ENCODE measurements at regions not wholly inside any gene's neighbourhood (a gene's known extent, or its start where the extent isn't known, plus 50 kb on each side); places are given as distances from the start of the nearest gene placed in this dataset.
"Not testable (repeated sequence)": the region's sequence is repeated elsewhere in the genome, so short reads cannot be mapped to it uniquely, and the experiment has no call there.

DNA sequence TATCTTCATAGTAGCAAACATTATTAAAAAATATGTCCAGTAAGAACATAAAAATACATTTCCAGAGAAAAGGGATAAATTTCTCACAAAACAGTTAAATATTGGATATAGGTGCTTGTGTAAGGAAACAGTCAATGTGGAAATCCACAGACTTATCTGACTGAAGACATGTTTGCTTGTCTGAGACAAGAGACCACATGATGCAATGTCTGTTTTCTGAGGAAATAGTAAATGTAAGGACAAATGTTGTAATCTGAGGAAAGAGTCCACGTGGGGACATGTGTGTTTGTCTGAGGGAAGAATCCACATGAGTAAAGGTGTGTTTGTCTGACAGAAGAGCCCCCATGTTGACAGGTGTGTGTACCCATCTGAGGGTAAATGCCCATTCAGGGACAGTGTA, 1093.2 kb downstream of the TMEM121 start:
- Histone ChIP-seq H3K4me3 (ENCODE audit: low read length) (no peak overlapping the region; the same call in 1 of the 2 replicates), H3K4me1 (ENCODE audit: insufficient read depth, low read length) (no peaks in the 10 kb centered on the region), H3K9me3 (ENCODE audit: insufficient read depth, low read depth, low read length) (peaks cover 95% of the 10 kb centered on the region), H3K27me3 (ENCODE audit: insufficient read depth, low read length) (no peaks in the 10 kb centered on the region), H3K9ac (ENCODE audit: low read depth, low read length) (no peak overlapping the region), H3K27ac (ENCODE audit: low read length) (no peak overlapping the region), H3K36me3 (ENCODE audit: insufficient read depth, low read depth, low read length) (no peaks in the 10 kb centered on the region)

DNA sequence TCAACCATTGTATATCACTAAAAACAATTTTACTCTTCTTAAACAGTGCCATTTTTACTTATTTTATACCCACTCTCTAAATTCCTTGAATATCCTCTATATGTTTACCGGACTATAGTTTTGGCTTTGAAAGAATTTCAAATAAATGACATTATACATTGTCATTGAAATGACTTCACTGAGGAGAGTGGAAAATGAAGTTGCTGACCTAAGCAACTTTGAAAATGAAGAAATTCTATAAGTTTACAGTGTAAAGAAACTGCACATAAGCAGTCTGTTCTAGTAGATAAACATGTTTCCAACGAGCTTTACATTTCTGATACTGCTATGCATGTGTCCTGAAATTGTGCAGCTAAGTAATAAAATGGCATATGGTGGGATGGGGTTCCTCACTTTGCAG, 1094.0 kb downstream of the TMEM121 start:
- Histone ChIP-seq H3K27ac (ENCODE audit: low read length) (no peak overlapping the region), H3K36me3 (ENCODE audit: insufficient read depth, low read depth, low read length) (no peaks in the 10 kb centered on the region), H3K27me3 (ENCODE audit: insufficient read depth, low read length) (no peaks in the 10 kb centered on the region), H3K4me3 (ENCODE audit: low read length) (no peak overlapping the region), H3K9ac (ENCODE audit: low read depth, low read length) (no peak overlapping the region), H3K4me1 (ENCODE audit: insufficient read depth, low read length) (no peaks in the 10 kb centered on the region), H3K9me3 (ENCODE audit: insufficient read depth, low read depth, low read length) (peaks cover 95% of the 10 kb centered on the region)

DNA sequence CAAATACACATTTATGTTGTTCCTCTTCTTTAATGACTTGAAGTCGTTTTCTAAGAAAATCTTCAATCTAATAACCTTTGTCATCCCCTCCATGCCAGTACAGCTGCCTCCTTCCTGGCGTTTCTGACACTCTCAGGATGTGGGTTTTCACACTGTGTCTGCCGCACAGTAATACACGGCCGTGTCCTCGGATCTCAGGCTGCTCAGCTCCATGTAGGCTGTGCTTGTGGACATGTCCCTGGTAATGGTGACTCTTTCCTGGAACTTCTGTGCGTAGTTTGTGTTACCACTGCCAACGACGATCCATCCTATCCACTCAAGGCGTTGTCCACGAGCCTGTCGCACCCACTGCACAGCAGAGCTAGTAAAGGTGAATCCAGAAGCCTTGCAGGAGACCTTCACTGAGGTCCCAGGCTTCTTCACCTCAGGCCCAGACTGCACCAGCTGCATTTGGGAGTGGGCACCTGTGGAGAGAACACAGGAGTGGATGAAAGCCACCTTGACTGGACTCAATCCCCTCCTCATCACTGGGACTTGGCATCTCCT, 1095.9 kb downstream of the TMEM121 start:
- peaks cover 90% of the 10 kb centered on the region for H3K9me3 ChIP-seq (ENCODE audit: insufficient read depth, low read depth, low read length)

GRCh38 chr14:106625186-106625585, 1098.8 kb downstream of the TMEM121 start:
- no peak overlapping the region for H3K9ac ChIP-seq (ENCODE audit: low read depth, low read length)
- no peak overlapping the region for H3K4me3 ChIP-seq (ENCODE audit: low read length)
- peaks cover 79% of the 10 kb centered on the region for H3K9me3 ChIP-seq (ENCODE audit: insufficient read depth, low read depth, low read length)
- H3K4me1 ChIP-seq (ENCODE audit: insufficient read depth, low read length): no peaks in the 10 kb centered on the region
- H3K27me3 ChIP-seq (ENCODE audit: insufficient read depth, low read length): no peaks in the 10 kb centered on the region
- no peak overlapping the region for H3K27ac ChIP-seq (ENCODE audit: low read length)
- H3K36me3 ChIP-seq (ENCODE audit: insufficient read depth, low read depth, low read length): no peaks in the 10 kb centered on the region

More for the DNA sequence above, 1095.9 kb downstream of the TMEM121 start:
- H3K9ac ChIP-seq (ENCODE audit: low read depth, low read length): no peak overlapping the region
- H3K27me3 ChIP-seq (ENCODE audit: insufficient read depth, low read length): no peaks in the 10 kb centered on the region
- no peaks in the 10 kb centered on the region for H3K4me1 ChIP-seq (ENCODE audit: insufficient read depth, low read length)
- H3K27ac ChIP-seq (ENCODE audit: low read length): no peak overlapping the region
- H3K4me3 ChIP-seq (ENCODE audit: low read length): no peak overlapping the region
- no peaks in the 10 kb centered on the region for H3K36me3 ChIP-seq (ENCODE audit: insufficient read depth, low read depth, low read length)

GRCh38 chr14:106626469-106626868, 1100.1 kb downstream of the TMEM121 start:
- not testable (repeated sequence) for H3K4me1 ChIP-seq (ENCODE audit: insufficient read depth, low read length); H3K36me3 ChIP-seq (ENCODE audit: insufficient read depth, low read depth, low read length); H3K4me3 ChIP-seq (ENCODE audit: low read length); H3K9ac ChIP-seq (ENCODE audit: low read depth, low read length); H3K27ac ChIP-seq (ENCODE audit: low read length); H3K27me3 ChIP-seq (ENCODE audit: insufficient read depth, low read length)
- peaks cover 79% of the 10 kb centered on the region for H3K9me3 ChIP-seq (ENCODE audit: insufficient read depth, low read depth, low read length)

GRCh38 chr14:106626942-106627588, 1100.7 kb downstream of the TMEM121 start:
- H3K36me3 ChIP-seq (ENCODE audit: insufficient read depth, low read depth, low read length); H3K9ac ChIP-seq (ENCODE audit: low read depth, low read length); H3K4me1 ChIP-seq (ENCODE audit: insufficient read depth, low read length); H3K4me3 ChIP-seq (ENCODE audit: low read length); H3K27me3 ChIP-seq (ENCODE audit: insufficient read depth, low read length); H3K27ac ChIP-seq (ENCODE audit: low read length): not testable (repeated sequence)
- H3K9me3 ChIP-seq (ENCODE audit: insufficient read depth, low read depth, low read length): peaks cover 79% of the 10 kb centered on the region

- no peaks in the 10 kb centered on the region for H3K36me3 ChIP-seq (ENCODE audit: insufficient read depth, low read depth, low read length)
- no peak overlapping the region for H3K9ac ChIP-seq (ENCODE audit: low read depth, low read length)
- no peak overlapping the region for H3K4me3 ChIP-seq (ENCODE audit: low read length)
- H3K4me1 ChIP-seq (ENCODE audit: insufficient read depth, low read length): no peaks in the 10 kb centered on the region
- H3K27ac ChIP-seq (ENCODE audit: low read length): no peak overlapping the region
- peaks cover 81% of the 10 kb centered on the region for H3K9me3 ChIP-seq (ENCODE audit: insufficient read depth, low read depth, low read length)
- no peaks in the 10 kb centered on the region for H3K27me3 ChIP-seq (ENCODE audit: insufficient read depth, low read length)
Observed at GRCh38 chr14:106631879-106632278, 1105.5 kb downstream of the TMEM121 start.

DNA sequence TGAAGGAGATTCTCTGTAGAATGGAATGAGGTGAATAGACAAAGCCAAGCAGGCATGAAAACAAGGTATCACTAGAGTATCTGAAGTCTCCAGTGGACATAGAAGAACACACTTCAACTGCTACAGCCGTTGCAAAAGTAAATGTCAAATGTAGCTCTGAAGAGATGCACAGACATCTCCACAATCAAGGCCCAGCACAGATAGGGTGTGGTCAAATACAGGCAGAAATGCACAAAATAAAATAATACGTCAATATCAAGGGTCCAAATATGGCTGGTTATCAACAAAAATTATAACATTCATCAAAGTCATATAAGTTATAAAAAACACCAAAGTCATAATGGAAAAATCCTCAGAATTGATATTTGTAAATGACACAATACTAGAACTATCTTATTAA, 1107.3 kb downstream of the TMEM121 start:
- Histone ChIP-seq H3K9ac (ENCODE audit: low read depth, low read length) (no peak overlapping the region), H3K9me3 (ENCODE audit: insufficient read depth, low read depth, low read length) (peaks cover 95% of the 10 kb centered on the region), H3K27me3 (ENCODE audit: insufficient read depth, low read length) (no peaks in the 10 kb centered on the region), H3K36me3 (ENCODE audit: insufficient read depth, low read depth, low read length) (no peaks in the 10 kb centered on the region), H3K27ac (ENCODE audit: low read length) (no peak overlapping the region), H3K4me1 (ENCODE audit: insufficient read depth, low read length) (no peaks in the 10 kb centered on the region), H3K4me3 (ENCODE audit: low read length) (no peak overlapping the region)

DNA sequence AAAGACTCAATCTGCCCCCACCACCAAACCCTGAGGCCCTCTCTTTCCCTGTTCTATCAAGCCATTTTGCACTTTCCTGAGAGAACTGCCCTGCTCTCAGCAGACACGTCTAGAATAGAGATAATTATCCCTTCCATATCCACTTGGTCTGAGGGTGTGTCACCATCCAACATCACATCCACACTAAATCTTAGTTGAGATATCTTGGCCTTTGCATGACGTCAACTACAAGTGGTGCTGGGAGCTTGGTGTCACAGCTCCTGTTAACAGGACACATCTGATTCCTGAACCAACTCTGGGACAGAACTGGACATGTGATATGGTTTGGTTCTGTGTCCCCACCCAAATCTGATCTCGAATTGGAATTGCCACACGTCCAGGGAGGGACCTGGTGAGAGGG, 1109.2 kb downstream of the TMEM121 start:
- Histone ChIP-seq H3K9ac (ENCODE audit: low read depth, low read length) (no peak overlapping the region), H3K36me3 (ENCODE audit: insufficient read depth, low read depth, low read length) (no peaks in the 10 kb centered on the region), H3K27me3 (ENCODE audit: insufficient read depth, low read length) (no peaks in the 10 kb centered on the region), H3K4me3 (ENCODE audit: low read length) (no peak overlapping the region), H3K27ac (ENCODE audit: low read length) (no peak overlapping the region), H3K4me1 (ENCODE audit: insufficient read depth, low read length) (no peaks in the 10 kb centered on the region), H3K9me3 (ENCODE audit: insufficient read depth, low read depth, low read length) (peaks cover 81% of the 10 kb centered on the region)

- H3K4me3 ChIP-seq (ENCODE audit: low read length); H3K27ac ChIP-seq (ENCODE audit: low read length); H3K36me3 ChIP-seq (ENCODE audit: insufficient read depth, low read depth, low read length); H3K9ac ChIP-seq (ENCODE audit: low read depth, low read length); H3K27me3 ChIP-seq (ENCODE audit: insufficient read depth, low read length); H3K4me1 ChIP-seq (ENCODE audit: insufficient read depth, low read length): not testable (repeated sequence)
- peaks cover 78% of the 10 kb centered on the region for H3K9me3 ChIP-seq (ENCODE audit: insufficient read depth, low read depth, low read length)
Observed at GRCh38 chr14:106638786-106639452, 1112.5 kb downstream of the TMEM121 start.

- H3K27me3 ChIP-seq (ENCODE audit: insufficient read depth, low read length): no peaks in the 10 kb centered on the region
- peaks cover 76% of the 10 kb centered on the region for H3K9me3 ChIP-seq (ENCODE audit: insufficient read depth, low read depth, low read length)
- no peaks in the 10 kb centered on the region for H3K4me1 ChIP-seq (ENCODE audit: insufficient read depth, low read length)
- H3K27ac ChIP-seq (ENCODE audit: low read length): no peak overlapping the region
- H3K4me3 ChIP-seq (ENCODE audit: low read length): no peak overlapping the region
- no peak overlapping the region for H3K9ac ChIP-seq (ENCODE audit: low read depth, low read length)
- no peaks in the 10 kb centered on the region for H3K36me3 ChIP-seq (ENCODE audit: insufficient read depth, low read depth, low read length)
Observed at GRCh38 chr14:106642090-106642489, 1115.7 kb downstream of the TMEM121 start.

- not testable (repeated sequence) for H3K27ac ChIP-seq (ENCODE audit: low read length); H3K4me1 ChIP-seq (ENCODE audit: insufficient read depth, low read length); H3K27me3 ChIP-seq (ENCODE audit: insufficient read depth, low read length); H3K4me3 ChIP-seq (ENCODE audit: low read length); H3K9ac ChIP-seq (ENCODE audit: low read depth, low read length); H3K36me3 ChIP-seq (ENCODE audit: insufficient read depth, low read depth, low read length)
- H3K9me3 ChIP-seq (ENCODE audit: insufficient read depth, low read depth, low read length): peaks cover 76% of the 10 kb centered on the region
Observed at GRCh38 chr14:106642971-106643370, 1116.6 kb downstream of the TMEM121 start.
